ENCODE measurements at regions not wholly inside any gene's neighbourhood (a gene's known extent, or its start where the extent isn't known, plus 50 kb on each side); places are given as distances from the start of the nearest gene placed in this dataset.
A peak's percentile ranks its signal among the peaks of the same experiment; 100 is the strongest.

DNA sequence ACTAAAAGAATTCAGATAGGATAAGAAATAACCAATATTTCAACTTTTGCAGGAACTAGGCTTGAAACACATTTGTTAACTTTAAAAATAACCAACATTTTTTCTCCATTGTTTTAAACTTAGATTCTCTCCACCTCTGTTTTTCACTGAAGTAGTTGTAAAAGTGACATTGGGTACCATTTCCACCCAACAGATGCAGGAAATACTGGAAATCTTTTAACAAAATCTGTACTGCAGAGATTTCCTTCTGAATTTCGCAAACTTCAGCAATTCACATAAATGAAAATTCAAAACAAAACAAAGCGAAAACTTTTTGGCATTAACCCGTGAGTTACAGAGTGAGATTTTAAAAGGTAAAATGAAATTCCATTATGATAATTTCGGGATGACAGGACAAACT lies 731.7 kb downstream of the RFPL4B start:
- no peak for DNase-seq (ENCODE audit: low spot score)

DNA sequence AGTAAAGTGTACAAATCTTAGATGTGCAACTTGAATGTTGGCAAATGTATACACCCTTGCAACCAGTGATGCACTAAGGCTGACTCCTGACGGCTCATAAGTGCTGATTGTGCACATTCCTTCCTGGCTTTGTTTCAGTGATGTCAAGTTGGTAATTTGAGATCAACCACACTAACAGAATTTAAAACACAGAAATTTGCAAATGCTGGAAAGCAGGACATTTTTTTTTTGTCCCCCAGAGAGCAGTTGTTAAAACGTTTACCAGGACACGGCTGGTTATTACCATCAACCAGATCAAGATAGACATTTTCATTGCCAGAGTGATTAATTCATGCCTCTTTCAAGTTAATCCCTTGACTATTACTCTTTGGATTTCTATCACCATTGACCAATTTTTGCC lies 735.6 kb downstream of the RFPL4B start:
- DNase-seq (ENCODE audit: low spot score) = no peak

DNA sequence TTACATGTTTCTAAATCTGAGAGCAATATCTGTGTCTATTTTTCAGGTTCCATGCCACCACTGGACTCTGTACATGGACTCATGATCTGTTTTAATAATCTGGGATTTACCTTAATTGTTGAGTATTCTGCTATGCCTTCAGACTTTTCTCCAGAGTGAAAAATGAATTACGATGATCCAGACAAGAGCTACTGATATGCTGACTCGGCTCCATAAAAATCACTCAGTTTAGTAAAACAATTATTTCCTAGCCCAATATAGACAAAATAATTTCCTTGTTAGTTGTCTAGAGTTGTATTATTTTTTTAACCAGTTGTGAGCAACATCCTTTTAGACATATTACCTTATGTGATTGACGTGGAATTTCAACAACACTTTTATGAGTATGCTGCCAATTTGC lies 736.8 kb downstream of the RFPL4B start:
- no peak for DNase-seq (ENCODE audit: low spot score)

GRCh38 chr6:113089056-113089455 lies 741.9 kb downstream of the RFPL4B start:
- no peak for DNase-seq (ENCODE audit: low spot score)

GRCh38 chr6:113092795-113093194 lies 745.7 kb downstream of the RFPL4B start:
- no peak for DNase-seq (ENCODE audit: low spot score)

DNA sequence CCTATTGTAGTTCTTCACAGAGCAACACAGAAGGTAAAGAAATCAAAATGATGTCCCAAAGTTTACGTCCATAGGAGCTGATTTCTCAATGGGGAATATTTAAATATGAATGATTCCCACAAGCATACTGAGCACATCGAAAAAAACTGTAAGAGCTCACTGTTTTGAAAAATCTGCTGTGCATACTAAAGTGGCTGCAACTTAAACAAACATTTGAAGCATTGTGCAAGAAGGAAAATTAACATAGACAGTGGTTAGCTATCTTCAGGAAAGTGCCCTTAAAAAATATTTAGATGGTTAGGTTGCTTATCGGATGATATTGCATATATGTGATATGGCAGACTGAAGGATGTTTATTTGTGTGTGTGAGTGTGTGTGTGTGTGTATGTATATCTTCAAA lies 747.6 kb downstream of the RFPL4B start:
- DNase-seq (ENCODE audit: low spot score) = no peak

DNA sequence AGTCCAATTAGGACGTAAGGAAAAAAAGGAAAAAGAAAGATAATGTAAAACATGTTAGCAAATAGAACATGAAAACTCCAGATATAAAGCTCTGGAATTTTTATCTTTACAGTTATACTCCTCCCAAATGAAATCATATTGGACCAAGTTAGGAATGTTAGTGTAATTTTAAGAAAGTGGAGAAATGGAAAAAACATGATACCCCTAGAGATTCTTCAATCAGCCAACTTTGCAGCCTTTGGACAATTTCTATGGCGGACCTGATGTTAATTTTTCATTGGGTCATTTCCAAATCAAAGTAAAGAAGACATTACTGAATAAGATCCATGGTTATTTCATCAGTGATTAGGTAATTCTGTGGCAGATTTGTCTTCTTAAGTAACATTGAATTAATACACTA lies 748.7 kb downstream of the RFPL4B start:
- no peak for DNase-seq (ENCODE audit: low spot score)

GRCh38 chr6:113102761-113103160 lies 754.4 kb upstream of the MARCKS start:
- DNase-seq (ENCODE audit: low spot score) = no peak

- DNase-seq (ENCODE audit: low spot score) = no peak
Measured at GRCh38 chr6:113103634-113104361, 753.3 kb upstream of the MARCKS start.

DNA sequence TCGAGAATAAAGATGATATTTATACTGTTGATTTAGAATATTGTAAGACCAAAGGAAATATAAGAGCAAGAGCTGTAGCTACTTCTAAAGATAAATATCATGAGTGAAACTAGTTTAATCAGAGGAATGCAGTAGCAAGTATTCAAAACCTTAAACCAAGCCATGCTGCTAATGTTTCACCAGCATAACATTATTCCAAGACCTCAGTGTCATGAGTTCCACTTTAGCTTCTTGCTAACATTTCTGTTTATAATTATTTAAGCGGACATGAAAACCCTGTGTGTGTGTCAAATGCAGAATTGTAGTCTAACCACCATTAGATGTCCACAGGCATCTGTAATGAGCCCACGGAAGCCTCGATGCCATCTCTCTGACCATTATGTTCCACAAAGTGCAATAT lies 752.6 kb upstream of the MARCKS start:
- DNase-seq (ENCODE audit: low spot score) = no peak

- DNase-seq (ENCODE audit: low spot score) = no peak
Measured at GRCh38 chr6:113104951-113105350, 752.2 kb upstream of the MARCKS start.

GRCh38 chr6:113110211-113110610 lies 746.9 kb upstream of the MARCKS start:
- DNase-seq (ENCODE audit: low spot score) = no peak

GRCh38 chr6:113111550-113111949 lies 745.6 kb upstream of the MARCKS start:
- DNase-seq (ENCODE audit: low spot score) = no peak

GRCh38 chr6:113112086-113112485 lies 745.1 kb upstream of the MARCKS start:
- no peak for DNase-seq (ENCODE audit: low spot score)

GRCh38 chr6:113115196-113115595 lies 741.9 kb upstream of the MARCKS start:
- DNase-seq (ENCODE audit: low spot score) = no peak

DNA sequence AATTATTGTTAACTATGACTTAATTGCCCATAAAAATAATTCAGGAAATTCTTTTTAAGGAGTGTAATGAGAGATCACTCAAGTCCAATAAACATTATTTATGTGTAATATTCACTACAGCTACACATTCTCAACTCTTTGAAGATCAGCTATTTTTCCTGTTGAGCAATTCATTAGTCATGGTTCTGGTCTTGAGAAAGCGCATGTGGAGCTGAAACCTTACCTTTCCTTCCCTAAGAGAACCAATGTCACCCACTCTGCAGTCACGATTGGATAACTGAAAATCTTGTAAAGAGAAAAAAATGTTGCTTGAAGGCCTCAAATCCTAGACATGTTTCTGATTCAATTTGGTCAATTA lies 736.9 kb upstream of the MARCKS start:
- DNase-seq (ENCODE audit: low spot score) = no peak

- DNase-seq (ENCODE audit: low spot score) = no peak
Measured at GRCh38 chr6:113120582-113121285, 736.4 kb upstream of the MARCKS start.

- DNase-seq (ENCODE audit: low spot score) = no peak
Measured at GRCh38 chr6:113121571-113121970, 735.6 kb upstream of the MARCKS start.

DNA sequence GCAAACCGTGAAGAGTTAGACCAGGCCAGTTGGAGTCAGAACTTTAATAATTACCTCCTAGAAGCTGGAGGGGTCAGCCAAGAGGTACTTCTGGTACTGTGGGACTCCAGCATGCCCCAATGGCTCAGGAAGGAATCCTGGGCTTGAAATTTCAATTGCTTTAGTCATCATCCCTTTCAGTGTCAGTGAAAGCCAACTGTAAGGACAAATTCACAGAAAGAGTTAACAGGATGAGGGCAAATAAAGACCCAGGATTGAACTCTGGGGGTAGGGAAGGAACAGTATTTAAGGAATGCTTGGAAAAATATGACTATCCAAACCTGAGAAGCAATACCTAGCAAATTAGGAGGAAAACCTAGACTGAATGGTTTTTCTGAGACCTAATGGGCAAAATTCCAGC lies 735.1 kb upstream of the MARCKS start:
- no peak for DNase-seq (ENCODE audit: low spot score)

- no peak for DNase-seq (ENCODE audit: low spot score)
Measured at GRCh38 chr6:113125626-113126025, 731.5 kb upstream of the MARCKS start.

DNA sequence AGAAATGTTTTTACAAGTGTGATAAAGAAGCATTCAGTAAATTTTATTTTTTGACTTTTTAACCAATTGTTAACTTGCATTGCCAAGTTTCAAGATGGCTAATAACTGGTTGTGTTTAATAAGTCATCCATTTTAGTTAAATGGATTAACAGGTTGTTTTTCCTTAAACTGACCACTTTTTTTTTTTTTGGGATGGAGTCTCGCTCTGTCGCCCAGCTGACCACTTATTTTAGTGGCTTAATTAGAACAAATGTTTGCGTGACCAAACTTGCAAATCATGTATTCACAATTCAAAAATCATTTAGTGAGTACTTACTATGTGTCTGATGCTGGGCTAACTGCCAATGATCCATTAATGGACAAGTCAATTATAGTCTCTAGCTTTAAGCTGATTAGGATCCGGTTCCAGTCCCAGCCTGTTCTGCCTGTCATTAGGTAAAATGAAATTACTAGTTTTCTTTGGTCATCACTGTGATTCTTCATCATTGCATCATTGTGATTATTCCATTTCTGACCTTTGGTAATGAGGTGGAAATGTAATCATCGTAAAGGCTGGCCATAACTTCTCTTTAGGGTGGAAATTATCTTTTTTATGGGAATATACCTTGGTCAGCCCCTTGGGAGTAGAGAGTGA lies 729.2 kb upstream of the MARCKS start:
- DNase-seq (ENCODE audit: low spot score) = peak; percentile 22

DNA sequence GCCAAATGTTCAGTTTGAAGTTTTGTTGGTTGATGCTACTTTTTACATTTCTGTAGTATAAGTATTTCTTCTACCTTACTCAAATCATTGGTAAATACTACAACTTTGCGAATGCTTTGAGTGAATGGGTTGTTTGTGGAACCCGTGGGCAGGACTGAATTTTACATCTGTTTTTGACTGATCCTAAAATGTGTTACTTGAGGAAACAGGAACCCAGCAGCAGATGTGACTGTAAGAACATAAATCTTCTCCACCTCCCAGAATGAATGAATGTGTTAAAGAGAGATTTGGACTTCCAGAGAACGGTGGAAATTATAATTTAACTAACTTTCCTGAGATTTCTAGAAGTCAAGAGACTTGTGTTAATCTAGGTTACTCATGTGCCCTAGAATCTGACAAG lies 728.5 kb upstream of the MARCKS start:
- DNase-seq (ENCODE audit: low spot score) = no peak

- no peak for DNase-seq (ENCODE audit: low spot score)
Measured at GRCh38 chr6:113129991-113130390, 727.2 kb upstream of the MARCKS start.
